ENCODE measurements at regions not wholly inside any gene's neighbourhood (a gene's known extent, or its start where the extent isn't known, plus 50 kb on each side); places are given as distances from the start of the nearest gene placed in this dataset.

DNA sequence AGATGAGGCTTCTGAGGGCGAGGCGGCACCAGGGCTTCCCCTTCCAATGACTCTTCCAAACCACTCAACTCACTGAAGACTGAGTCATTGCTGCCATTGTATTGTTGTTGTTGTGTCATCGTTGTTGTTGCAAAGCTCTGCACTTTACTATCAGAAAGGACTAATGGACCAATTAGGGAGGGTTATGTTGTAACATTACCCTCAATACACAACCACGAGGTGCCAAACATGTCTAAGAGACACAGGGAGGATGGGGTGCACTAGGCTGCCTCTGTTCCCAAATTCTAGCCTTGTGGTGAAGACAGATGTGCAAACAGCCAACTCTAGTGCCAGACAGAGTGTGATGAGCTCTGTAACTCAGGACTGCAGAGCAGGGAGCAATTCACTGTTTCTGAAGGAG lies 1075.2 kb downstream of the UQCRFS1 start:
- Histone ChIP-seq H3K36me3 (ENCODE audit: insufficient read depth, low read length) (no peaks in the 10 kb centered on the region), H3K4me1 (ENCODE audit: insufficient read depth, low read length, poor library complexity, severe bottlenecking) (no peaks in the 10 kb centered on the region), H3K79me2 (ENCODE audit: insufficient read depth, low read length) (no peaks in the 10 kb centered on the region), H2AFZ (ENCODE audit: low read length) (no peak overlapping the region), H3K4me3 (ENCODE audit: low read length, poor library complexity, severe bottlenecking) (no peak overlapping the region), H3K9me3 (ENCODE audit: insufficient read depth, low read depth, low read length) (peaks cover 22% of the 10 kb centered on the region; the same call in 1 of the 2 replicates), H4K20me1 (ENCODE audit: insufficient read depth, low read length, poor library complexity, severe bottlenecking) (no peaks in the 10 kb centered on the region), H3K9ac (ENCODE audit: low read depth, low read length, poor library complexity, severe bottlenecking) (no peak overlapping the region), H3K9me2 (replicated peaks; ENCODE audit: low read depth, low read length) (no peaks in the 10 kb centered on the region), H3K4me2 (ENCODE audit: low read depth, low read length, poor library complexity, severe bottlenecking) (no peak overlapping the region), H3K27me3 (ENCODE audit: insufficient read depth, low read length, poor library complexity, severe bottlenecking) (no peaks in the 10 kb centered on the region), H3F3A (ENCODE audit: low read depth) (no peaks in the 10 kb centered on the region)
- TF ChIP-seq CTCF (conservative IDR thresholded peaks at IDR 0.05; ENCODE audit: low read length) (no peak), EZH2phosphoT487 (IDR thresholded peaks at IDR 0.05; ENCODE audit: borderline replicate concordance) (no peak)

DNA sequence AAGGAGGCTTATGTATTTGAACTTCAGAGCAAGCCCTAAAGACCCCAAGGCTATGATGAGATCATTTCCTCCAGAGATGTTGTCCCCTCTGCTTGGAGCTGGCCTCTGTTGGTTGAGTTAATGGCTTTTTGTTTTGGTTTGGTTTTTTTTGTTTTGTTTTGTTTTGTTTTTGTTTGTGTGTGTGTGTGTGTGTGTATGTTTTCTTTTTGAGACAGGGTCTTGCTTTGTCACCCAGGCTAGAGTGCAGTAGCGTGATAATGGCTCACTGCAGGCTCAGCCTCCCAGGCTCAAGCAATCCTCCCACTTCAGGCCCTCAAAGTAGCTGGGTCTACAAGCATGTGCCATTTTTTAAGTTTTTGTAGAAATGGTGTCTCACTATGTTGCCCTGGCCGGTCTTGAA lies 1076.2 kb downstream of the UQCRFS1 start:
- Histone ChIP-seq H3K4me1 (ENCODE audit: insufficient read depth, low read length, poor library complexity, severe bottlenecking) (no peaks in the 10 kb centered on the region), H2AFZ (ENCODE audit: low read length) (no peak overlapping the region), H3K4me3 (ENCODE audit: low read length, poor library complexity, severe bottlenecking) (no peak overlapping the region), H3K27me3 (ENCODE audit: insufficient read depth, low read length, poor library complexity, severe bottlenecking) (no peaks in the 10 kb centered on the region), H3K79me2 (ENCODE audit: insufficient read depth, low read length) (no peaks in the 10 kb centered on the region), H4K20me1 (ENCODE audit: insufficient read depth, low read length, poor library complexity, severe bottlenecking) (no peaks in the 10 kb centered on the region), H3K36me3 (ENCODE audit: insufficient read depth, low read length) (no peaks in the 10 kb centered on the region), H3K9me2 (replicated peaks; ENCODE audit: low read depth, low read length) (no peaks in the 10 kb centered on the region), H3K4me2 (ENCODE audit: low read depth, low read length, poor library complexity, severe bottlenecking) (no peak overlapping the region), H3F3A (ENCODE audit: low read depth) (no peaks in the 10 kb centered on the region), H3K9me3 (ENCODE audit: insufficient read depth, low read depth, low read length) (peaks cover 22% of the 10 kb centered on the region; the same call in 1 of the 2 replicates), H3K9ac (ENCODE audit: low read depth, low read length, poor library complexity, severe bottlenecking) (no peak overlapping the region)
- TF ChIP-seq CTCF (conservative IDR thresholded peaks at IDR 0.05; ENCODE audit: low read length) (no peak), EZH2phosphoT487 (IDR thresholded peaks at IDR 0.05; ENCODE audit: borderline replicate concordance) (no peak)

GRCh38 chr19:28135825-28136224 lies 1077.1 kb downstream of the UQCRFS1 start:
- Histone ChIP-seq H3K27me3 (ENCODE audit: insufficient read depth, low read length, poor library complexity, severe bottlenecking) (no peaks in the 10 kb centered on the region), H3K4me1 (ENCODE audit: insufficient read depth, low read length, poor library complexity, severe bottlenecking) (no peaks in the 10 kb centered on the region), H3K79me2 (ENCODE audit: insufficient read depth, low read length) (no peaks in the 10 kb centered on the region), H3K4me3 (ENCODE audit: low read length, poor library complexity, severe bottlenecking) (no peak overlapping the region), H3F3A (ENCODE audit: low read depth) (no peaks in the 10 kb centered on the region), H4K20me1 (ENCODE audit: insufficient read depth, low read length, poor library complexity, severe bottlenecking) (no peaks in the 10 kb centered on the region), H3K36me3 (ENCODE audit: insufficient read depth, low read length) (no peaks in the 10 kb centered on the region), H3K9me3 (ENCODE audit: insufficient read depth, low read depth, low read length) (peaks cover 17% of the 10 kb centered on the region; the same call in 1 of the 2 replicates), H3K9ac (ENCODE audit: low read depth, low read length, poor library complexity, severe bottlenecking) (no peak overlapping the region), H3K4me2 (ENCODE audit: low read depth, low read length, poor library complexity, severe bottlenecking) (no peak overlapping the region), H2AFZ (ENCODE audit: low read length) (no peak overlapping the region), H3K9me2 (replicated peaks; ENCODE audit: low read depth, low read length) (no peaks in the 10 kb centered on the region)
- TF ChIP-seq CTCF (conservative IDR thresholded peaks at IDR 0.05; ENCODE audit: low read length) (no peak), EZH2phosphoT487 (IDR thresholded peaks at IDR 0.05; ENCODE audit: borderline replicate concordance) (no peak)

Measured in Loucy (cell line).